HFFc6 (cell line): ENCODE measurements at regions not wholly inside any gene's neighbourhood (a gene's known extent, or its start where the extent isn't known, plus 50 kb on each side); places are given as distances from the start of the nearest gene placed in this dataset.

Experiments
- DNase-seq: peaks from one replicate; pipeline ENCODE4 v3.0.0-alpha.2; 2018
- H3K27ac Mint-ChIP-seq: 2 replicates; pipeline ENCODE4 v1.8.0; 2020; ENCODE audit warnings: mild to moderate bottlenecking, mixed read lengths
- H3K27me3 Mint-ChIP-seq: 2 replicates; pipeline ENCODE4 v1.8.0; 2021; ENCODE audit warnings: mild to moderate bottlenecking, moderate library complexity, mixed read lengths; ENCODE audit not compliant: insufficient read depth
- H3K36me3 Mint-ChIP-seq: 2 replicates; pipeline ENCODE4 v1.8.0; 2021; ENCODE audit warnings: low read depth, mixed read lengths
- H3K4me1 Mint-ChIP-seq: 2 replicates; pipeline ENCODE4 v1.8.0; 2020; ENCODE audit warnings: low read depth, mixed read lengths
- H3K4me3 Mint-ChIP-seq: 2 replicates; pipeline ENCODE4 v1.8.0; 2020; ENCODE audit warnings: mild to moderate bottlenecking, moderate library complexity, mixed read lengths
- H3K9me3 Mint-ChIP-seq: 2 replicates; pipeline ENCODE4 v1.8.0; 2020; ENCODE audit warnings: mild to moderate bottlenecking, mixed read lengths
- TF ChIP-seq, protein P1 (sequence below): fragments of 200-600 bp; sonication (generic); IDR thresholded peaks from 2 replicates; pipeline ENCODE4 v1.5.0; 2021; ENCODE audit warnings: antibody characterized with exemption, mild to moderate bottlenecking

DNA sequence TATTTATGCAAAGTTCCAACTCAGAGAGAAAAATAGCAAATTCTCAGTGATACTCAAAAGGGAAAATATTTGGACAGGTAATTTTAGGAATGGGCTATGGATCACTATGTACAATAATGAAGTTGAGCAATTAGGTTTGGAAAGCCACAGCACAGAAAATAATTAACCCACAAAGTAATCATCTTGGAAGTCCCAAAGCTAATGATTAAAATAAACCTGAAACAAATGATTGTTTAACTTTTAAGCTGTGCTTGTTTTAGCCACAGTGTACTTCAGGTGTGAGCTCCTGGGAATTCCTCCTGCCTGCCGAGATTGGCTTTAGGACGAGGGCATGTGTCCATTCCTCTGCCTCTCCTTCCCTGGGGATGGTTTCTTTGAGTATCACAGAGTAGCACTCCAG lies 403.9 kb downstream of the ZSWIM6 start:
- Mint-ChIP-seq H3K27me3 (peaks cover 5% of the 10 kb centered on the region), H3K4me1 (peaks cover 32% of the 10 kb centered on the region), H3K9me3 (no peaks in the 10 kb centered on the region), H3K36me3 (no peaks in the 10 kb centered on the region), H3K27ac (no peak overlapping the region), H3K4me3 (no peak overlapping the region)
- DNase-seq: no peak
- TF ChIP-seq, protein P1, sequence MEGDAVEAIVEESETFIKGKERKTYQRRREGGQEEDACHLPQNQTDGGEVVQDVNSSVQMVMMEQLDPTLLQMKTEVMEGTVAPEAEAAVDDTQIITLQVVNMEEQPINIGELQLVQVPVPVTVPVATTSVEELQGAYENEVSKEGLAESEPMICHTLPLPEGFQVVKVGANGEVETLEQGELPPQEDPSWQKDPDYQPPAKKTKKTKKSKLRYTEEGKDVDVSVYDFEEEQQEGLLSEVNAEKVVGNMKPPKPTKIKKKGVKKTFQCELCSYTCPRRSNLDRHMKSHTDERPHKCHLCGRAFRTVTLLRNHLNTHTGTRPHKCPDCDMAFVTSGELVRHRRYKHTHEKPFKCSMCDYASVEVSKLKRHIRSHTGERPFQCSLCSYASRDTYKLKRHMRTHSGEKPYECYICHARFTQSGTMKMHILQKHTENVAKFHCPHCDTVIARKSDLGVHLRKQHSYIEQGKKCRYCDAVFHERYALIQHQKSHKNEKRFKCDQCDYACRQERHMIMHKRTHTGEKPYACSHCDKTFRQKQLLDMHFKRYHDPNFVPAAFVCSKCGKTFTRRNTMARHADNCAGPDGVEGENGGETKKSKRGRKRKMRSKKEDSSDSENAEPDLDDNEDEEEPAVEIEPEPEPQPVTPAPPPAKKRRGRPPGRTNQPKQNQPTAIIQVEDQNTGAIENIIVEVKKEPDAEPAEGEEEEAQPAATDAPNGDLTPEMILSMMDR: no peak

DNA sequence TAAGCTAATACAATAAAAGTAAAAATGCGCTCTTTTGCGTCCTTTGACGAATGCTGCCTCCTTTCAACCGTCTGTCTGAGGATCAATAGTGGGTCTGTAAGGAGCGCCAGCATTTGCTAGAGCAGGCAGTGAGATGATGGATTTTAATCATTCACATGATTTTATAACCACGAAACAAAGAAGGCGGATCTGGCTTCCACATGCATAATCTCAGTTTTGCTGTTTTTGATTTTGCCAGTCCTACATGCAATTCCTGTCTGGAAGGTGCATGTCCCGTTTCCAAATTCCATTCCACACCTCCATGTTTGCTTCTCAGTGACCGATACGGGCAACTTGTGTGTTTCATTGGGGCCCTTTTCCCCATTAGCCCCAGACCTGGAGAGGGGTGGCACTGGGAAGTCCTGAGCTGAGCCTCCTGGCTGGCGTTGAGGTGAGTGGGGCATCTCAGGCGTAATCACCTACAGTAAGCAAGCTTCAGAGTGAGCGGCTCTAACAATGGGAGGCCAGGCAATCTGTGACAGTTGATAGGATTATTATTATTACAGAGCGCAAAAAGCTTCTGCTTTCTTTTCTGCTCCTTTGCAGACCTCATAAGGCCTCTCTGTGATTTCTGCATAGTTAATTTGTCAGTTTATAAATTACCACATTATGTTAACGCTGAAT lies 405.4 kb downstream of the ZSWIM6 start:
- TF ChIP-seq, protein P1: no peak
- H3K27ac Mint-ChIP-seq: no peak overlapping the region
- no peak for DNase-seq
- peaks cover 4% of the 10 kb centered on the region for H3K27me3 Mint-ChIP-seq
- no peak overlapping the region for H3K4me3 Mint-ChIP-seq
- no peaks in the 10 kb centered on the region for H3K9me3 Mint-ChIP-seq
- H3K4me1 Mint-ChIP-seq: peaks cover 30% of the 10 kb centered on the region
- H3K36me3 Mint-ChIP-seq: no peaks in the 10 kb centered on the region

DNA sequence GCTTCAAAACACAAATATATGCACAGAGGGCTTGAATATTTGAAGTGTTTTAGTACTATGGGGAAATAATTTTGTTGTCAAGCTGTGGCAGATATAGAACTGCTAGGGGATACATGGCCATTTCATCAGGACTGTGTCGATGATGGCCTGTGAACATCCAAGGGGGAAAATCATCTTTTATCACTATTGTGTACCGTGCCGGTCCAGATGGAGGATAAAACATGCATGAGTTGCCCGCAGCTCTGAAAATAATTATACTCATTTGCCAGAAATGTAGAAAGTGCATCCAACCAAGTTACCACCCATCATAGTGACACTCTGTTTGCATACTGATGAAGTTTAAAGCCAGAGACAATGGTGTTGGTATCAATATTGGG lies 405.9 kb downstream of the ZSWIM6 start:
- Mint-ChIP-seq H3K36me3 (no peaks in the 10 kb centered on the region), H3K9me3 (no peaks in the 10 kb centered on the region), H3K27ac (no peak overlapping the region), H3K27me3 (peaks cover 2% of the 10 kb centered on the region), H3K4me1 (peaks cover 25% of the 10 kb centered on the region), H3K4me3 (no peak overlapping the region)
- TF ChIP-seq, protein P1: no peak
- DNase-seq: no peak

DNA sequence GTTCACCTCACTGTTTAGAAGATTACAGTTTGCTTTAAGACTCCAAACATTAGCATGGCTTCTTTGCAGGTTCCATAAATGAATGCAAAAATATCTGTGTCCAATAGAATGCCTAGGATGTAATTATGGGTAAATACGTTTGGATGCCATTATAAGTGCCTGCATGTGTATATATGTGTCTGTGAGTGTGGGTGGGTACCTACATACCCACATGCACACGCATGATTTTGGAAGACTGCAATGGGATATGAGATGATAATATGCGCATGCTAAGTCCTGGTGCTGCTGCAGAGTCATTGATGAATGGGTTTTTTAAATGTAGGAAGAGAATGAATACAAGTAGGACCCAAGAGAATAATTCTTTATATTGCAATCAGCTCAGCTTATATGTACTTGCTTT lies 406.4 kb downstream of the ZSWIM6 start:
- Mint-ChIP-seq H3K27me3 (peaks cover 2% of the 10 kb centered on the region), H3K9me3 (no peaks in the 10 kb centered on the region), H3K27ac (no peak overlapping the region), H3K4me1 (peaks cover 20% of the 10 kb centered on the region), H3K4me3 (no peak overlapping the region), H3K36me3 (no peaks in the 10 kb centered on the region)
- TF ChIP-seq, protein P1: no peak
- no peak for DNase-seq

DNA sequence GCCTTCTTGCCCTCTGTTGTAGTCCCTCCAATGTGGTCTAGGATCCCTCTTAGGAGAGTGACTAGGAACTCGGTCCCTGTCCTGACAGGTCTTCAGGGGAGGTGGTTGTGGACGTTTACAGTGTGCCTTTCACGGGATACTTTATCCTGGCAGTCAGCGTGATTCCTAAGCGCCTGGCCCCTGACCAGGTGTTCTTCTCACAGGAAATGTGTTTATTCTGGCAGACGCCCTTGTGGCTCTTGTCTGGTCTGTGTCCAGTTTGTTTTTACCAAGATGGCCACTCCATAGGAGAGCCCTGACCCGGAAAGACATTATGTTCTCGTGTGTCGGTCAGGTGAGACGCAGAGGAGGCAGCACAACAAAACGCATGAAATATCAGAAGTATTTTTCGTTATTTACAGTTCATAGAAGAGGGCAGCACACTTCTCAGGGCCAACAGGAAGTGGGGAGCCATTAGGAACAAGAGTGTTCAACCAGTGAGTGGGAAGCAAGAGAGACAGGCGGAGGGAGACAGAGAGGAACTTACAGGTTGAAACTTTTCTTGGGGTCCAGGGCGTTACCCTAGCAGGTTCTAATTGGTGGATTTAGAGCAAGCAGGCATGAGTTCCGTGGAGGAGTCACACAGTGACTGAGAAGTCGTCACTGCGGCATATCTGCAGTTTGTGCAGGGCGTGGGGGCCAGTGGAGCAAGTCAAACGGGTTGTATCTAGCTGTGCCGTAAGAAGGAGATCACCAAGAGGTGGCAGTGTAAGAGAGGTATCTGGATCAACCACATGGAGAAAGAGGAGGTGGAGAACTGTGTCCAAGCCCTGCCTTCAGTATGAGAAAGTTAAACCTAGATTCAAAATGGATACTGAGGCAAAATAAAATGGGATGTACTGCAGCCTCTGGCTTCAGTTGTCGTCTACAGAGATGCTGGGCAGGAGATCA lies 412.9 kb downstream of the ZSWIM6 start:
- Mint-ChIP-seq H3K4me3 (no peak overlapping the region), H3K4me1 (no peaks in the 10 kb centered on the region), H3K9me3 (no peaks in the 10 kb centered on the region), H3K27me3 (peaks cover 9% of the 10 kb centered on the region), H3K36me3 (no peaks in the 10 kb centered on the region), H3K27ac (no peak overlapping the region)
- TF ChIP-seq, protein P1: peak; percentile 14; the same call in 1 of the 2 replicates
- DNase-seq: no peak
